Frontal cortex (tissue), 3 donors: ENCODE measurements at regions not wholly inside any gene's neighbourhood (a gene's known extent, or its start where the extent isn't known, plus 50 kb on each side); places are given as distances from the start of the nearest gene placed in this dataset.
"Not testable (repeated sequence)": the region's sequence is repeated elsewhere in the genome, so short reads cannot be mapped to it uniquely, and the experiment has no call there.

Source experiments
- DNase-seq, 2 donors: peaks; one replicate each; pipeline ENCODE4 v3.0.0; 2012; ENCODE audit warnings: low spot score in 2 of 2
- FAIRE-seq: peaks from 2 replicates; lab custom pipeline; 2012; peaks lifted over from hg19 to GRCh38; lab: Jason Lieb, UNC
- donor health status: control.
- donor health status: control.
- donor health status: control.

DNA sequence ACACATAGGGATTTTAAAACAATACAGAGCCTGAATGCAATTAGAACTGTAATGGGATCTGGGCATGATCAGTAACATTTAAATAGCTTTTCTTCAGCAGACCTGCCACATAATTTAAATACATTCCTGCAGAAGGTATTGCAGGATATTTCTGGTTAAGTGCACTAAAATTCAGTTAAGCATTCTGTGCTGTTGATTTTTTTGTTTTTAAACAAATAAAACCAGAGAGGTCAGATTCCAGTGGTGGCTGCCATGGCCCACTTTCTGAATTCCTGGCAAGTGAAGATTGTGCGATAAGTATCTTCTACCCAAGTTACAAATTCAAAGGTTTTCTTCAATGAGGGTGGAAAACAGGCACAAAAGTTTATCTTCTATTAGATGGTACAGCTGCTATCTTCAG lies 98.7 kb downstream of the RAP2B start:
- no peak for DNase-seq
- FAIRE-seq = no peak

DNA sequence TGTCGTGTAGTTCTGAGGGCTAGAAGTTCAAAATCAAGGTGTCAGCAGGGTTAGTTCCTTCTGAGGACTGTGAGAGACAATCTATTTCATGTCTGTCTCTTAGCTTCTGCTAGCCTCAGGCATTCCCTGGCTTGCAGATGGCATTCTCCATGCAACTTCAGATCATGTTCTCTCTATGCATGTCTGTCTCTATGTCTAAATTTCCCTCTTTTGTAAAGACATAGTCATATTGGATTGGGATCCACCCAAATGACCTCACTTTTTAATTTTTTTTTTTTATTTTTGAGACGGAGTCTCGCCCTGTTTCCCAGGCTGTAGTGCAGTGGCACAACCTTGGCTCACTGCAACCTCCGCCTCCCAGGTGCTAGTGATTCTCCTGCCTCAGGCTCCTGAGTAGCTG lies 104.6 kb downstream of the RAP2B start:
- no peak for FAIRE-seq

DNA sequence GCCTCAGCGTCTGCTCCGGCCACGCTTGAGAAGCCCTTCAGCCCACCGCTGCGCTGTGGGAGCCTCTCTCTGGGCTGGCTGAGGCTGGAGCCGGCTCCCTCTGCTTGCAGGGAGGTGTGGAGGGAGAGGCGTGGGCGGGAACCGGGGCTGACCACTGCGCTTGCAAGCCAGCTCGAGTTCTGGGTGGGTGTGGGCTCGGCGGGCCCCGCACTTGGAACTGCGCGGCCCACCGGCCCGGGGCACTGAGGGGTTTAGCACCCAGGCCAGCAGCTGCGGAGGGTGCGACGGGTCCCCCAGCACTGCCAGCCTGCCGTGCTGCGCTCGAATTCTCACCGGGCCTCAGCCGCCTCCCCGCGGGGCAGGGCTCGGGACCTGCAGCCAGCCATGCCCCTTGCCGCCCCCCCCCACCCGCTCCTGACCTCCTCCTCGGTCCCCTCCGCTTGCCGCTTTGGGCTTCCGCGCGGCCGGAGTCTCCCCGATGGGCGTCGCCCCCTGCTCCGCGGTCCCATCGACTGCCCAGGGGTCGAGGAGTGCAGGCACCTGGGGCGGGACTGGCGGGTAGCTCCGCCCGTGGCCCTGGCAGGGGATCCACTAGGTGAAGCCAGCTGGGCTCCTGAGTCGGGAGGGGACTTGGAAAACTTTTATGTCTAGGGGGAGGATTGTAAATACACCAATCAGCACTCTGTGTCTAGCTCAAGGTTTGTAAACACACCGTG lies 106.7 kb downstream of the RAP2B start:
- DNase-seq (no peak), FAIRE-seq (no peak)

More for the DNA sequence above, 104.6 kb downstream of the RAP2B start:
- DNase-seq = no peak

DNA sequence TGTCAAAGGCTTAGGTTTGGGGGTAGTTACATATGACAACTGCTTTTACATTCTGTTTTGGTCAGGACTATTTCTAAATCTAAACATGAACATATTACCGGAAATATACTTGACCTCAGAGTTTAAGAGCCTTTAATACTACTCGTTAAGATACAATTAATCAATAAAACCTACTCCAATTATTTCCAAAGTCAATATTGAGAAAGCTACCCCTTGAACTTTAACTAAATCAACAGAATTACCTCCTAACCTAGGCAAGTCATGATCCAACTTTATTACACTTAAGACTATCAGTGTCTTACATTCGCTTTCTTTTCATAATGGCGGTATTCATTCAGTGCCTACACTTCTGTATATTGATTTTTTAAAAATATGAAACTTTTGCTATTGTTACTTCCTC lies 107.7 kb downstream of the RAP2B start:
- DNase-seq (no peak), FAIRE-seq (no peak)

DNA sequence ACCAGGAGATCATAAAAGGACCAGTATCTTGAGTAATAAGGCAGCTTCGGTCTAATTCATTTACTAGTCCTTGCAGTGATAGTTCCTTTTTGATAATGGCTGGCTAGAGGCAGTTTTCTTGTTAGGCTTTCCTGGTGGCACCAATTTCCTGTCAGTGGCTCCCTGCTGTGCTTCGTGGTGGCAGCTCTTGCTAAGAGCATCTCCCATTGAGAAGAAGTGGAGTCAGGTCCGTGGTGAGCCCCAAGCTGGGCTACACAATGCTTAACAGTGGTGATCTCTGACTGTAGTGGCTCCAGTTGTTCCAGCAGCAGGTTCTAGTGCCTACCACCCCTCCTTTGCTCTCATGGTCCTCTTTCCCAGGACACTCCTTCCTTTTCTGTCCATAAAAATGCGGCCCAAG lies 111.2 kb downstream of the RAP2B start:
- FAIRE-seq (no peak), DNase-seq (no peak)

DNA sequence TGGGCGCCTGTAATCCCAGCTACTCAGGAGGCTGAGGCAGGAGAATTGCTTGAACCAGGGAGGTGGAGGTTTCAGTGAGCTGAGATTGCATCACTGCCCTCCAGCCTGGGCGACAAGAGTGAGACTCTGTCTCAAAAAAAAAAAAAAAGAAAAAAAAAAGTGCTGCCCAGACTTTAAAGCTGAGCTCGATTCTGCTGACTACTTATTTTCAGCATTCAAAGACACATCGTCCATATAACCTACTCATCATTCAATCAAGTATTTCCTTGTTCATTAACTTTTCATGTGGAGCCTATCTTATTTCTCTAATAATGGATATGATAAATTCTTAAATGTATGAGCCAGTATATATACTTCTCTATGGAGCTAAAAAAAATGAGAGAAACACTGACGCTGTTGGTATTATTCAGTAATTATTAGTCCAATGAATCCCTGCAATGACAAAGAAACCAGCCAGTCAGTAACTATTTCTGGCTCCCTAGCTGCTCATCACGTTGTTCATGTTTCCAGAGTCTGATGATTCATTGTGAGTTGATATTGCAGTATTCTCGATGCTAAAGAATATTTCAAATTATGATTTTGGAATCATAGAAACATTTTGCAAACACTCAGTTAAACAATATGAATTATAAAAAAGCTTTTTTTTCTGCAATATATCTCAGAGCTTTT lies 111.9 kb downstream of the RAP2B start:
- FAIRE-seq (no peak), DNase-seq (no peak)

DNA sequence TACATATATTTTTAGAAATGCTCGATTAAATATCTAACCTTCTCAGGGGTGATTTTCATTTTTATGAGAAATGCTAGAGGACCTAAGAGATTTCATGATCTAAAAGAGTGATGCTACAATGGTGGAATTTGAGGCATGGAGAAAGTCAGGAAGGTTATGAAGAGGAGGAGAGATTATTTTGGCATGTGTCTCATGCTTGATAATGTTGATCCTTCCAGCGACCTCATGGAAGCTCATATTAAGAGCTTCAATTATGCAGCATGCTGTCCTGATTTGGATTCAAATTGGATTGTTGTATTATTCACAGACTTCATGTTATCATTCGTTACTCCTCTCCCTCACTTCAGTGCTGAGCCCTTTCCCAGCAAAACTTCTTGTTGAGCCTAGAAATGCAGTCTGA lies 112.5 kb downstream of the RAP2B start:
- FAIRE-seq = no peak
- no peak for DNase-seq

DNA sequence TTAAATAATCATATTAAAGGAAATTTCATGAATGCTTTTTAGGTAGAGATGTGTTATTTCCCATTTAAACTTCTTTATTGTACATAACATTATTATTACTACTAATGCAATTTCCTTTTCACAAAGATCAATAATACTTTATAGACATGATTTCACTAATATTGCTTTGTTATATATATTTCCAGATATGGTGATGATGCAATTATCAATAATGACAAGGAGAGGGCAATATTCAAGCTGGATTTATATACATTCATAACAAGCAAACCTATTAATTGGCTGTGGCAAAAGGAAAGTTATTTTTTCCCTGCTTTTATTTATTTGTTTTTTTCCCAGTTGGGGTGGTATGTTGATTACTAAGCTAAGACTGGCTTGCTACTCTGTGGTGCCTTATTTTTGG lies 113.5 kb downstream of the RAP2B start:
- no peak for FAIRE-seq
- DNase-seq = no peak

DNA sequence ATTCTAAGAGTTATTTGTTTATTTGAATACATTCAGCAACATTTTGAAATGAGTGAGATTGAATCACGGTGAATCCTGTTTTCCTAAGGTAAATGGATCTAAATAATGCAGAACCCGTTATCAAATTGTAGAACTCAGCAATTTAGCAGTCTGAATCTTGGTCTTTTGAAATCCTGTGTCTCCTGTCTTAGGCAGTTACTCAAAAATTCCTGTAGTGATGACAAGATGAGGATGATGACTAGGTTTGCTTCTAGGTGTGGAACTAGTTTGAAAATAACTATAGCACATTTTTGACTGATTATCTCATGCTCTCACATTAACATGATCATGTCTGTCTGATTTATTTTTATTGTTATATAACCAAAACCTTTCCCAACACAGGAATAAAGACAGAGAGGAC lies 115.0 kb downstream of the RAP2B start:
- DNase-seq (no peak), FAIRE-seq (no peak)

DNA sequence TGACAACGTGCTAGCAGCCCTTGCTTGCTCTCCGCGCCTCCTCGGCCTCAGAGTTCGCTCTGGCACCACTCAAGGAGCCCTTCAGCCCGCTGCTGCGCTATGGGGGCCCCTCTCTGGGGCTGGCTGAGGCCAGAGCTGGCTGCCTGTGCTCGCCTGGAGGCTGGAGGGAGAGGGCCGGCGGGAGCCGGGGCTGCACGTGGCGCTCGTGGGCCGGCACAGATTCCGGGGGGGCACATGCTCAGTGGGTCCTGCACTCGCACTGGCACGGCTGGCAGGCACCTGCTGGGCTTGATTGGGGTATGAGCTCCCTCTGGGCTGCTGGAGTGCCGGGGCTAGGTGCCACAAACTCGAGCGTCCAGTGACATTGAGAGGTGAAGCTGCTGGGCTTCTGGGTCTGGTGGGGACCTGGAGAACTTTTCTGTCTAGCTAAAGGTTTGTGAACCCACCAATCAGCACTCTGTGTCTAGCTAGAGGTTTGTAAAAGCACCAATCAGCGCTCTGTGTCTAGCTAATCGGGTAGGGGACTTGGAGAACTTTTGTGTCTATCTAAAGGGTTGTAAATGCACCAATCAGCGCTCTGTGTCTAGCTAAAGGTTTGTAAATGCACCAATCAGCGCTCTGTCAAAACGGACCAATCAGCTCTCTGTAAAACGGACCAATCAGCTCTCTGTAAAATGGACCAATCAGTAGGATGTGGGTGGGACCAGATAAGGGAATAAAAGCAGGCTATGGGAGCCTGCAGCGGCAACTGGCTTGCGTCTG lies 119.4 kb downstream of the RAP2B start:
- DNase-seq = not testable (repeated sequence)

DNA sequence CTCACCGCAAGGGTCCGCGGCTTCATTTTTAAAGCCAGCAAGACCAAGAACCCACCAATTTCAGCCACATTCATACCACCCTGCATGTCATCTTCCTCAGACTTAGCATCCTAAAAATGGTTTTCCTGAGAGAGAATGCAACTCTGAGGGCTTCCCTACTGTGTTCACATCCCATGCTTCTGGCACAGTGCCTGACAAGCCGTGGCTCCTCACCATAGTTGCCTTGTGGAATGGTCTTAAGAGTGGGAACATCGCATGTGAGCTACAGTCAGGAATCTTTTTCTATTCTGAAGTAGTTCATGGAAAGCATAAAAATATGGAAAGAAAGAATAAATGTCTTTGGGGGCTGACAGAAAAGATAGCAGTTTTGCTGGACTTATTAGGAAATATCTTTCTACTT lies 120.3 kb downstream of the RAP2B start:
- FAIRE-seq (no peak), DNase-seq (no peak)

More for the DNA sequence above, 119.4 kb downstream of the RAP2B start:
- not testable (repeated sequence) for FAIRE-seq

DNA sequence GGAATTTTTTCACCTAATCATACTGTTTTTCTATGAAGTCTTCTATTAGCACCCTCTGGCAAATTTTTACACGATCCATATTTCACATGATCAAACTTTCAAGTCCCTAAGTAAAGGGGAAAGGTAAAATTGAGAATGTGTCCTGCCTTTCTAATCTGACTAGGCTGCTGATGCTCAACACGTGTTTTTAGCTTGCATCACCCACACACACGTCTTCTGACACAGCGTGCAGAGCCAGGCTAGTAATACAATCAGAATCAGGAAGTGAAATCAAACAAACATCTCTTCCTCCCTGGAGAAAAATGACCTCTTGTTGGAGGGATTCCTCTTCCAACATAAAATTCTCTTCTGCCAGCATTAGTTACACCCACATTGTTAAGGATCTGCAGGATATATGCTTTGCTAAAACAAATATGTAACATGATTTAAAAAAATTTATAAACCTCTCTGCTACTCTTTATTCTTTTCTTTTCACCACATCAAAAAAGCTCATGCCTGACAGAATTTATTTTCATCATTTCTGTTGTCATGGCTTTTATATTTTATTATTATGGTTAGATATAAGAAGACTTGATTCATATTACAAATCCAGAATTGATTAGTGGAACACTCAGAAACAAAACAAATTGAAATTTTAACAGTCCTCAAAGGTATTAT lies 122.4 kb downstream of the RAP2B start:
- FAIRE-seq (no peak), DNase-seq (no peak)

DNA sequence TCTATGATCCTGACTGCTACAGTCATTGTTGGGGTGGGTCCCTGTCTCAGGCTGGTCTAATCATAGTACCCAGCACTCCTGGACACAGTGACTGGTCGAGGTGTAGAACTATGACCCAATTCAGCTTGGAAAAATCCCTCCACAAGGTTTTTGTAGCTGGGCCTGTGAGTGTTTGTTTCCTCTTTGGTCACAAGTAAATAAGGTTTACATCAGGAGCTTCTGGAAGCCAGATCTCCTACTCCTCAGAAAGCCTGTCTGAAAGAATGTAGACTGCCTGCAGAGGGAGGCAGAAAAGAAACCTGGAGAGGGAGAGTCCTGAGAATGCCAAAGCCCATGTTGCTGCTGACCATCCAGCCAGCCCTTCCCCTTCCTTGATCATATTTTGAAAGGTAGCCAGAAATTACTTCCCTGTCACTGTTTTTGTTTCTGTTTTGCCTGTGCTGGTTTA lies 123.2 kb downstream of the RAP2B start:
- FAIRE-seq (no peak), DNase-seq (no peak)

DNA sequence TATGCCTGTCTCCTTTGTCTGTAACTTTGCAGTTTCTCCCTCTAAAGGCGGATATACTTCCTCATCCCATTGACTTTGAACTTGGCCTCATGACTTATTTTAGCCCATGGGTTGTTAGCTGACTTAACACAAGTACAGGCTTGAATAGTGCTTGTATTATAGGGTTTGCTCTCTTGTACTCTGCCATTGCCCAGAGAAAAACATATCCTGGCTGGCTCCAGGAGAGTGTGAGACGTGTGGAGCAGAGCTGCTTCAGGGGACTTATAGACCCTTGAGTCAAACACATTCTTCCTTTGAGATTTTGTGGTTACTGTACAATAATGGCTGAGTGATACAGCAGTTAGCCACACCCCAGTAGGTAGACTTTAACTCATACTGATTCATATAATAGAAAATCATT lies 124.0 kb downstream of the RAP2B start:
- DNase-seq (no peak), FAIRE-seq (no peak)

DNA sequence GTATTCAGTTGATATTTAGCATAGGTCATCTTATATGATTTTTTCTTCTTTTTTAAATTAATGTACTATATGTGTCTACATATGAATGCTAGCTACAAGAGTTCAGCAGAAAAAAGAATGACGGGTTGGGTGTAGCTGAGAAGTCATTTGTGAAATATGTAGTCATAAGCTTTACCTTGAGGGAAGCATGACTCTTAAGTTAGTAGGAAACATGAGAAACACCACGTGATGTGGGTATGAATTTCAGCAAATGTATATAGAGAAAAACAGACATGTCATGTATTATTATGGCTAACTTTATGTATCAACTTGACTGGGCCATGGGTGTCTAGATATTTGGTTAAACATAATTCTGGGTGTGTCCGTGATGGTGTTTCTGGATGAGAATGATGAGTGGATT lies 125.0 kb downstream of the RAP2B start:
- DNase-seq (no peak), FAIRE-seq (no peak)

DNA sequence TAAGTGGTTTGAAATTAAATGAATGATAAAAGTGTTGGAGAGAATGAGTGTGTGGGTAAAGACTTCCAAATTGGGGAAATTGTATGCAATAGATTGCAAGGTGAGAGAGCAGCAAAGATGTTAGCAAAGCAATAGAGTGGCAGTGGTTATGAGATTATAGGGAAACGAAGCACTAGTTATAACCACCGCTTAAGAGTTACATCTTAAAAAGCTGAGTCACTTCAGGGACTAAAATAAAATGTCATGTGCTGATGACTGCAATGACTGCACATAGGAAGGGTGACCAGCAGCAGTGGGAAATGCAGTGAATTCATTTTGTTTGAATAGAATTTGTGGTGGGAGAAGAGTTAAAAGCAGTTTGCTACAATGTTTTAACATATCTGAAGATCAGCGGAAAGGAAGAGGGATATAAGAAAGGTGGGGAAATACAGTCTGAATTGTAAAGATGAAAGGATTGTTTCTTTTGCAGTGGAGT lies 127.3 kb downstream of the RAP2B start:
- no peak for FAIRE-seq
- no peak for DNase-seq

DNA sequence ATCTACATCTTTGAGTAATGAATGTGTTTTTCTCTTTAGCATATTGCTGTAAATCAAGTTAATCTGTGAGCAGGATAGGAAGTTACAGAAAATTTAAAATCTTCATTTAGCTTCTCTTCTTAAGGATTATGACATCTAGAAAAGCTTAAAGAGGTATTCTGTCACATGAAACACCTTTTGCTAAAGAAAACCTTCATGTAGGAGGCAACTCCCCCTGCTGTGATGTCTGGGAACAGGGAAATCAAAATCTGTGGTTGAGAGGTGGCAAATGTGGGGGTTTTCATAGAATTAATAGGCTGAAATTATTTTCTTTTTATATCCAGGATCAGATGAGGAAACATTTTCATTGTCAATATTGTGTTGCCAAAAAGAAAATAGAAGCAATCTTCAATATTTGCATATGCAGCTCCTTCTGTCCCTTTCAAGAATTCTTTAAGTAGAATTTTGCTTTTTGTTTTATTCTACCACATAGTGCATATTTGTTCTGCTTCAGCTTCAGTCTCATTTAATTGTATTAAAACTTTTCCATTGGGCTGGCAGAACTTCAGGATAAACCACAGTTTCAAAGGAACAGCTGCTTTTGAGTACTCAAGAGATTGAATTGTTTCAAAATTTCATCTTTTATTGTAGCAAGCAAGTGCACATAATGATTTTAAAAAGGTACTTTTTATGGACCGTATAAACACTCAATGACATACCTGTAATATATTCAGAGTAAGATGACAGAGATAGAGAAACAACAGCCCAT lies 128.4 kb downstream of the RAP2B start:
- FAIRE-seq (no peak), DNase-seq (no peak)

DNA sequence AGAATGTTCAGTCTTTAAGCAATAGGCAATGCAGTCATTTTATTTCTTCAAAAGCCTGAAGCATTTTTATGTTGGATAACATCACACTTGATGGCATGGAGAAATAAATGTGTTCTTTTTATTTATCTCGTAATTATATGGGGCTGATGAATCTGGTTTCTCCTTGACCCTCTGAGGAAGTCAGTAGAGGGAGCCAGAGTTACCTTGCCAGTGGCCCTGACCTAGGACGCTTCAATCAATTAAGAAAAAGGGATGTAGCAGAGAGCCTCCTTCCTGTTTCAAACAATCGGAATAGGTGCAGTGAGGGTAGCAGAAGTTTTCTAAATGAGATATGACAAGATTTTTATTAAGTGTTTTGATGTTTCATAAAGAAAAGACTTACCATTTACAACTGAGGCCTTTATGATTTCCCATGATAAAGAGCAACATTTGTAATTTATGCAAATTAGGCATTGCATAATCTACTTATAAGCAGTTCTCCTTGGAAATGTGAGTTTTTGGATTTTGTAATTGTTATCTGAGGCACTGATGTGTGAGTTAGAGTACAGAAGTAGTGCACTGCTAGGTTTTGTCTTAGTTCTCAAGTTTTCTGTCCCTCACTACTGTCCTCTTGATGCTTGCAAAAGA lies 129.1 kb downstream of the RAP2B start:
- DNase-seq (no peak), FAIRE-seq (no peak)

DNA sequence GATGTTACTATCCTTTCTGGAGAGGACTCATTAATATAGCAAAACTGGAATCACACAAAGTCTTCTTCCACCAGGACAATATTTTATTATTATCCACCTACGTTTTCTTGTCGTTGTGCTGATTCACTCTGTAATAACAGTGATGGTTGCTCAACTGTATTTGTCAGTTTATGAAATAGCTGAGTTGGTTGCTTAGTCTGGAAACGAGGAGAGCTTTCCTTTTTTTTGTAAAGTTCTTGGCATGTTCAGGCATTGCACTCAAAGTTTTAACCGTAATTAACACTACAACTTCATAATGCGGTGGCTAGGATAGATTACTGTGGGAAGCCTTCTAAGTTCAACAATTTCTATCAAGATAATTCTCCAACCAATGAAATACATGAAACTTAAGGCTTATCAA lies 131.2 kb downstream of the RAP2B start:
- DNase-seq (no peak), FAIRE-seq (no peak)
